H9 (cell line): ENCODE measurements at regions not wholly inside any gene's neighbourhood (a gene's known extent, or its start where the extent isn't known, plus 50 kb on each side); places are given as distances from the start of the nearest gene placed in this dataset.

Experiments
- DNase-seq: peaks from one replicate; pipeline ENCODE4 v3.0.0-alpha.2; 2017
- H2AFZ ChIP-seq: one replicate; pipeline ENCODE4 v1.6.1; 2013; ENCODE audit warnings: mild to moderate bottlenecking, low read length, control low read depth, moderate library complexity
- H2AK5ac ChIP-seq: 2 replicates; pipeline ENCODE4 v1.6.1; 2013; ENCODE audit warnings: low read length, control low read depth, mixed read lengths; ENCODE audit not compliant: insufficient read length
- H2BK120ac ChIP-seq: one replicate; pipeline ENCODE4 v1.6.1; 2013; ENCODE audit warnings: low read depth, mild to moderate bottlenecking, low read length, control low read depth, inconsistent platforms; ENCODE audit not compliant: poor library complexity, severe bottlenecking
- H2BK12ac ChIP-seq: 2 replicates; pipeline ENCODE4 v1.6.1; 2013; ENCODE audit warnings: low read length, control low read depth, mixed read lengths, low read depth; ENCODE audit not compliant: insufficient read length
- H2BK15ac ChIP-seq: 2 replicates; pipeline ENCODE4 v1.6.1; 2013; ENCODE audit warnings: low read depth, low read length, control low read depth
- H2BK20ac ChIP-seq: one replicate; pipeline ENCODE4 v1.6.1; 2013; ENCODE audit warnings: low read depth, mild to moderate bottlenecking, low read length, control low read depth, inconsistent platforms; ENCODE audit not compliant: poor library complexity, severe bottlenecking
- H2BK5ac ChIP-seq: 2 replicates; pipeline ENCODE4 v1.6.1; 2013; ENCODE audit warnings: low read length, control low read depth, mixed read lengths; ENCODE audit not compliant: insufficient read length
- H3K14ac ChIP-seq: 2 replicates; pipeline ENCODE4 v1.6.1; 2013; ENCODE audit warnings: low read length, control low read depth; ENCODE audit not compliant: insufficient read depth
- H3K18ac ChIP-seq: 2 replicates; pipeline ENCODE4 v1.6.1; 2013; ENCODE audit warnings: low read depth, mild to moderate bottlenecking, mixed read lengths, low read length, control low read depth; ENCODE audit not compliant: insufficient read length
- H3K23ac ChIP-seq: 2 replicates; pipeline ENCODE4 v1.6.1; 2013; ENCODE audit warnings: low read length, control low read depth, mixed read lengths, low read depth; ENCODE audit not compliant: insufficient read length
- H3K23me2 ChIP-seq: 2 replicates; pipeline ENCODE4 v1.6.1; 2013; ENCODE audit warnings: low read depth, mild to moderate bottlenecking, mixed read lengths, low read length, control low read depth; ENCODE audit not compliant: insufficient read length, poor library complexity, severe bottlenecking
- H3K27ac ChIP-seq: 2 replicates; pipeline ENCODE4 v1.5.1; 2013; ENCODE audit warnings: low read length, control low read depth, mixed read lengths, low read depth; ENCODE audit not compliant: insufficient read length
- H3K27me3 ChIP-seq: 2 replicates; pipeline ENCODE4 v1.6.1; 2013; ENCODE audit warnings: low read length, control low read depth, inconsistent platforms; ENCODE audit not compliant: insufficient read depth
- H3K4ac ChIP-seq: 2 replicates; pipeline ENCODE4 v1.6.1; 2013; ENCODE audit warnings: low read depth, mild to moderate bottlenecking, control low read depth, inconsistent platforms, low read length, moderate library complexity
- H3K4me1 ChIP-seq: 2 replicates; pipeline ENCODE4 v1.6.1; 2013; ENCODE audit warnings: low read length, control low read depth, inconsistent platforms; ENCODE audit not compliant: insufficient read depth
- H3K4me2 ChIP-seq: 2 replicates; pipeline ENCODE4 v1.6.1; 2013; ENCODE audit warnings: low read length, control low read depth, mixed read lengths; ENCODE audit not compliant: insufficient read length, insufficient read depth
- H3K56ac ChIP-seq: 2 replicates; pipeline ENCODE4 v1.6.1; 2013; ENCODE audit warnings: low read depth, mild to moderate bottlenecking, mixed read lengths, low read length, control low read depth; ENCODE audit not compliant: insufficient read length
- H3K79me1 ChIP-seq: 2 replicates; pipeline ENCODE4 v1.6.1; 2013; ENCODE audit warnings: low read depth, mild to moderate bottlenecking, moderate library complexity, low read length, control low read depth, inconsistent platforms; ENCODE audit not compliant: insufficient read depth, poor library complexity, severe bottlenecking
- H3K79me2 ChIP-seq: 2 replicates; pipeline ENCODE4 v1.6.1; 2013; ENCODE audit warnings: low read length, control low read depth, inconsistent platforms; ENCODE audit not compliant: insufficient read depth
- H3K9ac ChIP-seq: 2 replicates; pipeline ENCODE4 v1.6.1; 2013; ENCODE audit warnings: low read length, control low read depth, mixed read lengths; ENCODE audit not compliant: insufficient read length; ENCODE audit errors: extremely low read depth
- H3K9me3 ChIP-seq: one replicate; pipeline ENCODE4 v1.6.1; 2013; ENCODE audit warnings: low read depth, low read length, inconsistent platforms; ENCODE audit not compliant: control insufficient read depth
- H3T11ph ChIP-seq: one replicate; pipeline ENCODE4 v1.6.1; 2013; ENCODE audit warnings: mild to moderate bottlenecking, low read length, control low read depth, inconsistent platforms
- H4K20me1 ChIP-seq: one replicate; pipeline ENCODE4 v1.6.1; 2013; ENCODE audit not compliant: control insufficient read depth, insufficient read length, insufficient read depth
- H4K5ac ChIP-seq: 2 replicates; pipeline ENCODE4 v1.6.1; 2013; ENCODE audit warnings: low read depth, mild to moderate bottlenecking, mixed read lengths, low read length, control low read depth; ENCODE audit not compliant: insufficient read length
- H4K8ac ChIP-seq: replicated peaks from 2 replicates; pipeline ENCODE4 v1.6.1; 2013; ENCODE audit warnings: low read length, control low read depth, mixed read lengths, low read depth; ENCODE audit not compliant: insufficient read length
- H4K91ac ChIP-seq: 2 replicates; pipeline ENCODE4 v1.6.1; 2013; ENCODE audit warnings: low read depth, mild to moderate bottlenecking, moderate library complexity, mixed read lengths, low read length, control low read depth; ENCODE audit not compliant: insufficient read length
- H3K27ac Mint-ChIP-seq, 3 experiments: 2 replicates in 2 of 3; 3 replicates in 1 of 3; pipeline ENCODE4 v1.8.0; 2020 to 2021; ENCODE audit warnings: mixed read lengths in 3 of 3, mild to moderate bottlenecking in 1 of 3, moderate library complexity in 1 of 3
- H3K27me3 Mint-ChIP-seq: 2 replicates; pipeline ENCODE4 v1.8.0; 2021; ENCODE audit warnings: low read depth, mild to moderate bottlenecking, moderate library complexity, mixed read lengths
- H3K36me3 Mint-ChIP-seq, 3 experiments: 2 replicates in 2 of 3; 3 replicates in 1 of 3; pipeline ENCODE4 v1.8.0; 2020 to 2021; ENCODE audit warnings: low read depth in 3 of 3, mixed read lengths in 3 of 3; ENCODE audit not compliant: insufficient read depth in 1 of 3
- H3K4me1 Mint-ChIP-seq, 2 experiments: 2 replicates each; pipeline ENCODE4 v1.8.0; 2020; ENCODE audit warnings: mixed read lengths in 2 of 2
- H3K4me3 Mint-ChIP-seq, 2 experiments: 2 replicates in 1 of 2; 3 replicates in 1 of 2; pipeline ENCODE4 v1.8.0; 2020 to 2021; ENCODE audit warnings: mild to moderate bottlenecking in 2 of 2, mixed read lengths in 2 of 2, moderate library complexity in 1 of 2
- H3K9me3 Mint-ChIP-seq, 2 experiments: 2 replicates in 1 of 2; 3 replicates in 1 of 2; pipeline ENCODE4 v1.8.0; 2020; ENCODE audit warnings: mild to moderate bottlenecking in 2 of 2, mixed read lengths in 2 of 2, moderate library complexity in 1 of 2
- WGBS: extraction: QIAGEN DNeasy Blood & Tissue Kit; methylation state at CpG from one replicate; pipeline ENCODE4 v1.1.7; 2013; ENCODE audit warnings: missing lambda C conversion rate, low lambda C conversion rate, mixed read lengths; ENCODE audit not compliant: insufficient read length; ENCODE audit errors: extremely low coverage; 5-methylcytosine and 5-hydroxymethylcytosine counted together
- TF ChIP-seq, protein P1 (sequence below): fragments of 200-600 bp; sonication (generic); conservative IDR thresholded peaks from 3 replicates; pipeline ENCODE4 v1.8.0; 2021; ENCODE audit warnings: antibody characterized with exemption, mild to moderate bottlenecking

DNA sequence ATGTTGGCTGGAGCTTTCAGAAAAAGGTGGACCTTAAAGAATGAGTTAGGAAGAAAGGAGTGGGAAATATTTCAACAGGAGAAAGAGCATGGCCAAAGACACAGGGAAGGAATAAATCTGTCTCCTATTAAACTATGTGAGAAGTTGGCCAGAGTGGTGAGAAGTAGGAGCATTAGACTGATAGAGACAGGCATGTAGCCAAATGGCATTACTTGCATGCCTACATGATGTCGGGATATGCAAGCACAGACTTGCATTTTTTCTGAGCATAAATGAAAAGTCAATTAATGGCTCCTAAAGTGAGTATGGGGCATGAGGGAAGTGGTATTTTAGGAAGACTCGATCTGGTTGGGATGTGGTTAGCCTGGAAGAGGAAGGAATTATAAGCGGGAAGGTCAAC is 279.6 kb upstream of the PITX2 start:
- Histone ChIP-seq H3K23me2 (no peaks in the 10 kb centered on the region), H3K4me2 (no peak overlapping the region), H2AFZ (no peak overlapping the region), H4K20me1 (no peaks in the 10 kb centered on the region), H3K9me3 (no peaks in the 10 kb centered on the region), H3T11ph (no peak overlapping the region), H3K23ac (no peak overlapping the region), H3K14ac (no peak overlapping the region), H3K9ac (no peak overlapping the region), H3K79me2 (no peaks in the 10 kb centered on the region), H4K91ac (no peak overlapping the region), H2BK15ac (no peak overlapping the region), H3K4me1 (no peaks in the 10 kb centered on the region; the same call in 1 of the 2 replicates), H3K4ac (no peak overlapping the region), H3K27ac (no peak overlapping the region), H2BK12ac (no peak overlapping the region), H4K5ac (no peak overlapping the region), H3K56ac (no peak overlapping the region), H4K8ac (no peak overlapping the region), H3K79me1 (no peaks in the 10 kb centered on the region), H3K27me3 (no peaks in the 10 kb centered on the region), H3K18ac (no peak overlapping the region), H2AK5ac (no peak overlapping the region), H2BK20ac (no peak overlapping the region), H2BK120ac (no peak overlapping the region), H2BK5ac (no peak overlapping the region)
- Mint-ChIP-seq H3K27ac (no peak overlapping the region), H3K9me3 (no peaks in the 10 kb centered on the region), H3K27me3 (no peaks in the 10 kb centered on the region), H3K4me3 (no peak overlapping the region), H3K4me1 (peaks cover 13 to 17% of the 10 kb centered on the region in 2 experiments), H3K36me3 (no peaks in the 10 kb centered on the region)
- WGBS, result no CpG with 5 or more reads among the region's 3 CpGs
- TF ChIP-seq, protein P1, sequence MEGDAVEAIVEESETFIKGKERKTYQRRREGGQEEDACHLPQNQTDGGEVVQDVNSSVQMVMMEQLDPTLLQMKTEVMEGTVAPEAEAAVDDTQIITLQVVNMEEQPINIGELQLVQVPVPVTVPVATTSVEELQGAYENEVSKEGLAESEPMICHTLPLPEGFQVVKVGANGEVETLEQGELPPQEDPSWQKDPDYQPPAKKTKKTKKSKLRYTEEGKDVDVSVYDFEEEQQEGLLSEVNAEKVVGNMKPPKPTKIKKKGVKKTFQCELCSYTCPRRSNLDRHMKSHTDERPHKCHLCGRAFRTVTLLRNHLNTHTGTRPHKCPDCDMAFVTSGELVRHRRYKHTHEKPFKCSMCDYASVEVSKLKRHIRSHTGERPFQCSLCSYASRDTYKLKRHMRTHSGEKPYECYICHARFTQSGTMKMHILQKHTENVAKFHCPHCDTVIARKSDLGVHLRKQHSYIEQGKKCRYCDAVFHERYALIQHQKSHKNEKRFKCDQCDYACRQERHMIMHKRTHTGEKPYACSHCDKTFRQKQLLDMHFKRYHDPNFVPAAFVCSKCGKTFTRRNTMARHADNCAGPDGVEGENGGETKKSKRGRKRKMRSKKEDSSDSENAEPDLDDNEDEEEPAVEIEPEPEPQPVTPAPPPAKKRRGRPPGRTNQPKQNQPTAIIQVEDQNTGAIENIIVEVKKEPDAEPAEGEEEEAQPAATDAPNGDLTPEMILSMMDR, result no peak
- DNase-seq, result no peak
